Right lobe of liver (tissue), 4 donors: ENCODE measurements at regions not wholly inside any gene's neighbourhood (a gene's known extent, or its start where the extent isn't known, plus 50 kb on each side); places are given as distances from the start of the nearest gene placed in this dataset.

Experiments
- POLR2A ChIP-seq: fragments of 450-650 bp; IDR thresholded peaks from one replicate; pipeline ENCODE4 v1.6.1; 2017; ENCODE audit warnings: antibody characterized with exemption, mild to moderate bottlenecking
- TF ChIP-seq, protein P1 (sequence below), 4 donors: fragments of 200-600 bp in 3 of 4; fragments of 450-650 bp in 1 of 4; IDR thresholded peaks; one replicate each; pipeline versions ENCODE4 v1.5.1 to v1.8.0; 2016 to 2022; ENCODE audit warnings: antibody characterized with exemption in 4 of 4, mild to moderate bottlenecking in 2 of 4
- donor health status: DM: no; HTN: no; CAD: no.
- donor health status: DM: no; HTN: no; CAD: no.
- donor health status: DM: no; HTN: yes; CAD: no.

DNA sequence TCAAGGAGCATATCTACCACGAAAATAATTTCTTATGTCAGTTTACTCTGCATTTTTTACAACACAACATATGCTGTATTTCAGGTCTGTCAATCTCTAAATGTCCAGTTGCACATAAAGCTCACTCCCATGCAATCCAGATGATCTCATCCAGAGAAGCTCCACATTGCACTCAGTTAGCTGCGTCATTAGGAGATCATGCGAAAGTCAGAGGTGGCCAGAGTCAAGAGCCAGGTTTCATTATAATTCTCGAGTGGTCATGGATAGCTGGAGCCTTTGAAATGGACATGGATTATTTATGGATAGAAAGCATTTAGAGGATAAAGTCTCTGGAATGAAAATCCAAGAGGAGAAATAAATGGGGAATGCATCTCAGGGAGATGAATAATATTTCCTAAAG is 232.3 kb downstream of the GAS1 start:
- TF ChIP-seq, protein P1, sequence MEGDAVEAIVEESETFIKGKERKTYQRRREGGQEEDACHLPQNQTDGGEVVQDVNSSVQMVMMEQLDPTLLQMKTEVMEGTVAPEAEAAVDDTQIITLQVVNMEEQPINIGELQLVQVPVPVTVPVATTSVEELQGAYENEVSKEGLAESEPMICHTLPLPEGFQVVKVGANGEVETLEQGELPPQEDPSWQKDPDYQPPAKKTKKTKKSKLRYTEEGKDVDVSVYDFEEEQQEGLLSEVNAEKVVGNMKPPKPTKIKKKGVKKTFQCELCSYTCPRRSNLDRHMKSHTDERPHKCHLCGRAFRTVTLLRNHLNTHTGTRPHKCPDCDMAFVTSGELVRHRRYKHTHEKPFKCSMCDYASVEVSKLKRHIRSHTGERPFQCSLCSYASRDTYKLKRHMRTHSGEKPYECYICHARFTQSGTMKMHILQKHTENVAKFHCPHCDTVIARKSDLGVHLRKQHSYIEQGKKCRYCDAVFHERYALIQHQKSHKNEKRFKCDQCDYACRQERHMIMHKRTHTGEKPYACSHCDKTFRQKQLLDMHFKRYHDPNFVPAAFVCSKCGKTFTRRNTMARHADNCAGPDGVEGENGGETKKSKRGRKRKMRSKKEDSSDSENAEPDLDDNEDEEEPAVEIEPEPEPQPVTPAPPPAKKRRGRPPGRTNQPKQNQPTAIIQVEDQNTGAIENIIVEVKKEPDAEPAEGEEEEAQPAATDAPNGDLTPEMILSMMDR (IDR thresholded peaks at IDR 0.05) = no peak
- no peak for TF ChIP-seq POLR2A
